KMS-11 (cell line): ENCODE measurements at regions not wholly inside any gene's neighbourhood (a gene's known extent, or its start where the extent isn't known, plus 50 kb on each side); places are given as distances from the start of the nearest gene placed in this dataset.

Source experiments
- H2AFZ ChIP-seq: fragments of 200-600 bp; sonication (generic); 2 replicates; pipeline ENCODE4 v1.6.1; 2016; ENCODE audit warnings: antibody characterized with exemption, mixed run types, low read depth
- H3K27ac ChIP-seq: fragments of 200-600 bp; sonication (generic); 2 replicates; pipeline ENCODE4 v1.6.1; 2016; ENCODE audit warnings: mild to moderate bottlenecking, mixed run types
- H3K27me3 ChIP-seq: fragments of 200-600 bp; sonication (generic); 2 replicates; pipeline ENCODE4 v1.6.1; 2017; ENCODE audit warnings: mild to moderate bottlenecking, low read depth, mixed run types, moderate library complexity; ENCODE audit not compliant: insufficient read depth
- H3K36me3 ChIP-seq: fragments of 200-600 bp; sonication (generic); 2 replicates; pipeline ENCODE4 v1.6.1; 2017; ENCODE audit warnings: mild to moderate bottlenecking, mixed run types; ENCODE audit not compliant: insufficient read depth
- H3K4me1 ChIP-seq: fragments of 200-600 bp; sonication (generic); 2 replicates; pipeline ENCODE4 v1.6.1; 2016; ENCODE audit warnings: mild to moderate bottlenecking, low read depth, mixed run types; ENCODE audit not compliant: poor library complexity, severe bottlenecking
- H3K4me2 ChIP-seq: fragments of 200-600 bp; sonication (generic); 2 replicates; pipeline ENCODE4 v1.7.0; 2016; ENCODE audit warnings: mild to moderate bottlenecking, mixed run types
- H3K4me3 ChIP-seq: fragments of 200-600 bp; sonication (generic); IDR thresholded peaks from 2 replicates; pipeline ENCODE4 v1.6.1; 2017; ENCODE audit warnings: low read depth, low read length, mixed read lengths; ENCODE audit not compliant: insufficient read depth
- H3K79me2 ChIP-seq: fragments of 200-600 bp; sonication (generic); 2 replicates; pipeline ENCODE4 v1.6.1; 2016; ENCODE audit warnings: low read depth, mixed run types; ENCODE audit not compliant: insufficient read depth
- H3K9ac ChIP-seq: fragments of 200-600 bp; sonication (generic); 2 replicates; pipeline ENCODE4 v1.6.1; 2016; ENCODE audit warnings: mild to moderate bottlenecking, mixed run types
- H4K20me1 ChIP-seq: fragments of 200-600 bp; sonication (generic); 2 replicates; pipeline ENCODE4 v1.6.1; 2016; ENCODE audit warnings: mild to moderate bottlenecking, mixed run types; ENCODE audit not compliant: insufficient read depth
- TF ChIP-seq, protein P1 (sequence below): fragments of 200-600 bp; sonication (generic); conservative IDR thresholded peaks from 2 replicates; pipeline ENCODE4 v1.6.1; 2017; ENCODE audit warnings: low read depth, mild to moderate bottlenecking, antibody characterized with exemption, low read length, moderate library complexity, mixed read lengths

DNA sequence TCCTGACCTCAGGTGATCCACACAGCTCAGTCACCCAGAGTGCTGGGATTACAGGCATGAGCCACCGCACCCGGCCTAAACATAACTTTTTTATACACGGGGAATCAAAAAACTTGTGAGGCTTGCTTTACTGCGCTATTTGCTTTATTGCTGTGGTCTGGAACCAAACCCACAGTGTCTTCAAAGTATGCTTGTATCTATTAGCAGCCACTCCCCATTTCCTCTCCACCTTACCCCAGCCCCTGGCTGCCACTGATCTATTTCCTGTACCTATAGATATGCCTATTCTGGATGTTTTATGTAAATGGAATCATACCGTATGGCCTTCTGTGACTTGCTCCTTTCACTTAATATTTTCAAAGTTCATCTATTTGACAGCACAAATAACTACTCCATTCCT lies 233.4 kb downstream of the BMP4 start:
- Histone ChIP-seq H4K20me1 (no peaks in the 10 kb centered on the region), H3K4me3 (no peak overlapping the region), H2AFZ (no peak overlapping the region), H3K36me3 (no peaks in the 10 kb centered on the region), H3K79me2 (no peaks in the 10 kb centered on the region), H3K4me2 (no peak overlapping the region), H3K27ac (no peak overlapping the region), H3K9ac (no peak overlapping the region), H3K27me3 (no peaks in the 10 kb centered on the region), H3K4me1 (no peaks in the 10 kb centered on the region)
- TF ChIP-seq, protein P1, sequence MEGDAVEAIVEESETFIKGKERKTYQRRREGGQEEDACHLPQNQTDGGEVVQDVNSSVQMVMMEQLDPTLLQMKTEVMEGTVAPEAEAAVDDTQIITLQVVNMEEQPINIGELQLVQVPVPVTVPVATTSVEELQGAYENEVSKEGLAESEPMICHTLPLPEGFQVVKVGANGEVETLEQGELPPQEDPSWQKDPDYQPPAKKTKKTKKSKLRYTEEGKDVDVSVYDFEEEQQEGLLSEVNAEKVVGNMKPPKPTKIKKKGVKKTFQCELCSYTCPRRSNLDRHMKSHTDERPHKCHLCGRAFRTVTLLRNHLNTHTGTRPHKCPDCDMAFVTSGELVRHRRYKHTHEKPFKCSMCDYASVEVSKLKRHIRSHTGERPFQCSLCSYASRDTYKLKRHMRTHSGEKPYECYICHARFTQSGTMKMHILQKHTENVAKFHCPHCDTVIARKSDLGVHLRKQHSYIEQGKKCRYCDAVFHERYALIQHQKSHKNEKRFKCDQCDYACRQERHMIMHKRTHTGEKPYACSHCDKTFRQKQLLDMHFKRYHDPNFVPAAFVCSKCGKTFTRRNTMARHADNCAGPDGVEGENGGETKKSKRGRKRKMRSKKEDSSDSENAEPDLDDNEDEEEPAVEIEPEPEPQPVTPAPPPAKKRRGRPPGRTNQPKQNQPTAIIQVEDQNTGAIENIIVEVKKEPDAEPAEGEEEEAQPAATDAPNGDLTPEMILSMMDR, result no peak

DNA sequence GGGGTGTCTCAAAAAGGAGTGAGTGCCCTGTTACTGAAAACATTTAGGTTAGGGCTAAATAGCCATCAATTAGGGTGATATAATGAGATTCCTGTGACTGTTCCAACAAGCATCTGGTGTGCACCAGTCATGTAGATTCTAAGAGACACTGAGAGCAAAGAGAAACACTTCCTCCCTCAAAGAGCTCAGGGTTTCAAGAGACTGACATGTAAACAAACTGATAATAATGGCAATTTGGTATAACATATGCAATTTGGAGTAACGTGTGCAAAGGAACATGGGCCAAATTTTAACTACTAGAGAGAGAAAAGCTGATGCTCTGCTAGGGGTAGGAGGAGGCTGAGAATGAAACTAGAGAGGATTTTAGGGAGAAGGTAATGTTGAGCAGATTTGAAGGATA lies 237.1 kb downstream of the BMP4 start:
- Histone ChIP-seq H3K27ac (no peak overlapping the region), H3K79me2 (no peaks in the 10 kb centered on the region), H3K4me1 (no peaks in the 10 kb centered on the region), H3K4me3 (no peak overlapping the region), H3K27me3 (no peaks in the 10 kb centered on the region), H3K9ac (no peak overlapping the region), H2AFZ (no peak overlapping the region), H4K20me1 (no peaks in the 10 kb centered on the region), H3K4me2 (no peak overlapping the region), H3K36me3 (no peaks in the 10 kb centered on the region)
- TF ChIP-seq, protein P1, result no peak

GRCh38 chr14:53716578-53716977 lies 240.0 kb downstream of the BMP4 start:
- TF ChIP-seq, protein P1, result no peak
- Histone ChIP-seq H2AFZ (no peak overlapping the region), H3K27ac (no peak overlapping the region), H3K79me2 (no peaks in the 10 kb centered on the region), H3K36me3 (no peaks in the 10 kb centered on the region), H3K4me3 (no peak overlapping the region), H3K9ac (no peak overlapping the region), H3K27me3 (no peaks in the 10 kb centered on the region), H3K4me2 (no peak overlapping the region), H3K4me1 (no peaks in the 10 kb centered on the region), H4K20me1 (no peaks in the 10 kb centered on the region)

GRCh38 chr14:53715193-53715721 lies 241.4 kb downstream of the BMP4 start:
- H3K27ac ChIP-seq, result no peak overlapping the region
- no peaks in the 10 kb centered on the region for H3K36me3 ChIP-seq
- no peak overlapping the region for H3K4me2 ChIP-seq
- TF ChIP-seq, protein P1, result no peak
- H3K4me3 ChIP-seq, result no peak overlapping the region
- no peaks in the 10 kb centered on the region for H3K79me2 ChIP-seq
- no peak overlapping the region for H3K9ac ChIP-seq
- no peaks in the 10 kb centered on the region for H3K27me3 ChIP-seq
- no peaks in the 10 kb centered on the region for H4K20me1 ChIP-seq
- H3K4me1 ChIP-seq, result no peaks in the 10 kb centered on the region
- no peak overlapping the region for H2AFZ ChIP-seq
